GM21515 (cell line): ENCODE measurements at regions not wholly inside any gene's neighbourhood (a gene's known extent, or its start where the extent isn't known, plus 50 kb on each side); places are given as distances from the start of the nearest gene placed in this dataset.
A peak's percentile ranks its signal among the peaks of the same experiment; 100 is the strongest.

Source experiments
- ATAC-seq: cut with Tn5 transposase; IDR thresholded peaks from one replicate; pipeline ENCODE4 v1.9.1; 2021; ENCODE audit not compliant: unreplicated experiment

- no peak for ATAC-seq
Observed at GRCh38 chr7:142379201-142379885, 121.5 kb upstream of the PRSS58 start.

GRCh38 chr7:142377567-142377966 is 119.7 kb upstream of the PRSS58 start:
- ATAC-seq, result no peak

- ATAC-seq, result no peak
Observed at GRCh38 chr7:142376356-142376997, 118.6 kb upstream of the PRSS58 start.

- no peak for ATAC-seq
Observed at GRCh38 chr7:142375710-142376313, 118.0 kb upstream of the PRSS58 start.

GRCh38 chr7:142372727-142373126 is 114.9 kb upstream of the PRSS58 start:
- no peak for ATAC-seq

- no peak for ATAC-seq
Observed at GRCh38 chr7:142371586-142372377, 113.9 kb upstream of the PRSS58 start.

- ATAC-seq, result no peak
Observed at GRCh38 chr7:142365410-142365842, 107.6 kb upstream of the PRSS58 start.

- ATAC-seq, result no peak
Observed at GRCh38 chr7:142364551-142364950, 106.7 kb upstream of the PRSS58 start.

GRCh38 chr7:142362349-142362748 is 104.5 kb upstream of the PRSS58 start:
- ATAC-seq, result no peak

- ATAC-seq, result no peak
Observed at GRCh38 chr7:142359694-142360279, 101.9 kb upstream of the PRSS58 start.

- ATAC-seq, result peak; percentile 95
Observed at GRCh38 chr7:142357953-142358520, 100.2 kb upstream of the PRSS58 start.

- ATAC-seq, result no peak
Observed at GRCh38 chr7:142356166-142356565, 98.3 kb upstream of the PRSS58 start.

GRCh38 chr7:142355328-142355727 is 97.5 kb upstream of the PRSS58 start:
- no peak for ATAC-seq

- no peak for ATAC-seq
Observed at GRCh38 chr7:142353147-142354060, 95.5 kb upstream of the PRSS58 start.

GRCh38 chr7:142352543-142352942 is 94.7 kb upstream of the PRSS58 start:
- no peak for ATAC-seq

GRCh38 chr7:142351145-142351544 is 93.3 kb upstream of the PRSS58 start:
- ATAC-seq, result no peak

GRCh38 chr7:142349670-142350405 is 92.0 kb upstream of the PRSS58 start:
- ATAC-seq, result no peak

GRCh38 chr7:142348921-142349405 is 91.1 kb upstream of the PRSS58 start:
- ATAC-seq, result no peak

GRCh38 chr7:142348100-142348499 is 90.2 kb upstream of the PRSS58 start:
- ATAC-seq, result no peak
